Spleen (tissue), 11 donors: ENCODE measurements at regions not wholly inside any gene's neighbourhood (a gene's known extent, or its start where the extent isn't known, plus 50 kb on each side); places are given as distances from the start of the nearest gene placed in this dataset.

Source experiments
- DNase-seq: peaks from one replicate; pipeline ENCODE4 v3.0.0-alpha.2; 2020
- H3K27ac ChIP-seq, 8 donors: fragments of 200-600 bp; sonication (generic) in 7 of 8; 1 replicate in 4 of 8; 2 replicates in 4 of 8; pipeline versions ENCODE4 v1.5.0 to v1.8.0; 2016 to 2021; ENCODE audit warnings: inconsistent platforms in 4 of 8, mild to moderate bottlenecking in 4 of 8, moderate library complexity in 1 of 8
- H3K27me3 ChIP-seq, 7 donors: fragments of 200-600 bp; sonication (generic) in 6 of 7; replicated peaks in 1 of 7; 1 replicate in 4 of 7; 2 replicates in 3 of 7; pipeline versions ENCODE4 v1.5.0 to v1.8.0; 2016 to 2021; ENCODE audit warnings: inconsistent platforms in 3 of 7, mild to moderate bottlenecking in 1 of 7
- H3K36me3 ChIP-seq, 6 donors: fragments of 200-600 bp; sonication (generic) in 5 of 6; 1 replicate in 4 of 6; 2 replicates in 2 of 6; pipeline versions ENCODE4 v1.5.0 to v1.8.0; 2016 to 2021; ENCODE audit warnings: inconsistent platforms in 2 of 6
- H3K4me1 ChIP-seq, 6 donors: fragments of 200-600 bp; sonication (generic) in 5 of 6; 1 replicate in 3 of 6; 2 replicates in 3 of 6; pipeline versions ENCODE4 v1.5.0 to v1.8.0; 2016 to 2021; ENCODE audit warnings: inconsistent platforms in 3 of 6
- H3K4me3 ChIP-seq, 8 donors: fragments of 200-600 bp; sonication (generic) in 7 of 8; 1 replicate in 4 of 8; 2 replicates in 4 of 8; pipeline versions ENCODE4 v1.5.0 to v1.8.0; 2016 to 2021; ENCODE audit warnings: inconsistent platforms in 4 of 8, mild to moderate bottlenecking in 4 of 8, moderate library complexity in 2 of 8
- H3K9me3 ChIP-seq, 8 donors: fragments of 200-600 bp; sonication (generic) in 7 of 8; 1 replicate in 4 of 8; 2 replicates in 4 of 8; pipeline versions ENCODE4 v1.5.0 to v1.8.0; 2016 to 2021; ENCODE audit warnings: inconsistent platforms in 4 of 8
- POLR2A ChIP-seq, 3 donors: fragments of 450-650 bp; IDR thresholded peaks; one replicate each; pipeline ENCODE4 v1.5.1; 2017; ENCODE audit warnings: antibody characterized with exemption in 3 of 3, mild to moderate bottlenecking in 1 of 3
- POLR2AphosphoS5 ChIP-seq, 3 donors: sonication (generic); formaldehyde crosslinking; IDR thresholded peaks; one replicate each; pipeline ENCODE4 v1.5.1; 2017; ENCODE audit warnings: antibody characterized with exemption in 3 of 3
- WGBS, 5 donors: extraction: QIAGEN DNeasy Blood & Tissue Kit in 3 of 5; methylation state at CpG; one replicate each; pipeline versions ENCODE4 v1.1.5 to v1.1.7; 2013 to 2018; 5-methylcytosine and 5-hydroxymethylcytosine counted together
- intact Hi-C: fragments of 100-400 bp; cut with DNase I; formaldehyde crosslinking; loops from one replicate; pipeline ENCODE4 v1.15.0; 2023; ENCODE audit warnings: low total_unique reads
- TF ChIP-seq, protein P1 (sequence below), 11 experiments: fragments of 200-600 bp in 7 of 11; fragments of 450-650 bp in 4 of 11; sonication (generic) in 4 of 11; IDR thresholded peaks in 8 of 11; conservative IDR thresholded peaks in 3 of 11; 1 replicate in 7 of 11; 2 replicates in 4 of 11; pipeline versions ENCODE4 v1.4.0 to v1.8.0; 2016 to 2021; ENCODE audit warnings: antibody characterized with exemption in 11 of 11, inconsistent platforms in 4 of 11, mild to moderate bottlenecking in 1 of 11
- donor health status: healthy with polysubstance abuse.
- donor health status: DM: no; HTN: no; CAD: no; lungs with moderate emphysema.
- donor health status: DM: no; HTN: no; CAD: no.
- donor health status: Bipolar disorder and iron deficiency.
- donor health status: healthy.
- donor health status: DM: no; HTN: no; CAD: no.
- donor health status: DM: yes; HTN: yes; CAD: no.

- WGBS, 5 donors, result 61 to 73% (median 71%) methylated on average over 3 of the region's 3 CpGs
- no peaks in the 10 kb centered on the region for H3K4me1 ChIP-seq
- no peaks in the 10 kb centered on the region for H3K27me3 ChIP-seq
- intact Hi-C loops, result no loop called here
- H3K27ac ChIP-seq, result no peak overlapping the region
- H3K9me3 ChIP-seq, result peaks cover 0 to 10% (median 4%) of the 10 kb centered on the region in 8 donors
- DNase-seq, result no peak
- TF ChIP-seq, protein P1, sequence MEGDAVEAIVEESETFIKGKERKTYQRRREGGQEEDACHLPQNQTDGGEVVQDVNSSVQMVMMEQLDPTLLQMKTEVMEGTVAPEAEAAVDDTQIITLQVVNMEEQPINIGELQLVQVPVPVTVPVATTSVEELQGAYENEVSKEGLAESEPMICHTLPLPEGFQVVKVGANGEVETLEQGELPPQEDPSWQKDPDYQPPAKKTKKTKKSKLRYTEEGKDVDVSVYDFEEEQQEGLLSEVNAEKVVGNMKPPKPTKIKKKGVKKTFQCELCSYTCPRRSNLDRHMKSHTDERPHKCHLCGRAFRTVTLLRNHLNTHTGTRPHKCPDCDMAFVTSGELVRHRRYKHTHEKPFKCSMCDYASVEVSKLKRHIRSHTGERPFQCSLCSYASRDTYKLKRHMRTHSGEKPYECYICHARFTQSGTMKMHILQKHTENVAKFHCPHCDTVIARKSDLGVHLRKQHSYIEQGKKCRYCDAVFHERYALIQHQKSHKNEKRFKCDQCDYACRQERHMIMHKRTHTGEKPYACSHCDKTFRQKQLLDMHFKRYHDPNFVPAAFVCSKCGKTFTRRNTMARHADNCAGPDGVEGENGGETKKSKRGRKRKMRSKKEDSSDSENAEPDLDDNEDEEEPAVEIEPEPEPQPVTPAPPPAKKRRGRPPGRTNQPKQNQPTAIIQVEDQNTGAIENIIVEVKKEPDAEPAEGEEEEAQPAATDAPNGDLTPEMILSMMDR (IDR thresholded peaks at IDR 0.05 in 8 of 11, conservative IDR thresholded peaks at IDR 0.05 in 3 of 11), result no peak
- no peak for TF ChIP-seq POLR2AphosphoS5 (IDR thresholded peaks at IDR 0.05)
- TF ChIP-seq POLR2A (IDR thresholded peaks at IDR 0.05), result no peak
- no peak overlapping the region for H3K4me3 ChIP-seq
- H3K36me3 ChIP-seq, result no peaks in the 10 kb centered on the region
These were observed 166.0 kb upstream of the COL8A1 start for GRCh38 chr3:99472385-99472784.

DNA sequence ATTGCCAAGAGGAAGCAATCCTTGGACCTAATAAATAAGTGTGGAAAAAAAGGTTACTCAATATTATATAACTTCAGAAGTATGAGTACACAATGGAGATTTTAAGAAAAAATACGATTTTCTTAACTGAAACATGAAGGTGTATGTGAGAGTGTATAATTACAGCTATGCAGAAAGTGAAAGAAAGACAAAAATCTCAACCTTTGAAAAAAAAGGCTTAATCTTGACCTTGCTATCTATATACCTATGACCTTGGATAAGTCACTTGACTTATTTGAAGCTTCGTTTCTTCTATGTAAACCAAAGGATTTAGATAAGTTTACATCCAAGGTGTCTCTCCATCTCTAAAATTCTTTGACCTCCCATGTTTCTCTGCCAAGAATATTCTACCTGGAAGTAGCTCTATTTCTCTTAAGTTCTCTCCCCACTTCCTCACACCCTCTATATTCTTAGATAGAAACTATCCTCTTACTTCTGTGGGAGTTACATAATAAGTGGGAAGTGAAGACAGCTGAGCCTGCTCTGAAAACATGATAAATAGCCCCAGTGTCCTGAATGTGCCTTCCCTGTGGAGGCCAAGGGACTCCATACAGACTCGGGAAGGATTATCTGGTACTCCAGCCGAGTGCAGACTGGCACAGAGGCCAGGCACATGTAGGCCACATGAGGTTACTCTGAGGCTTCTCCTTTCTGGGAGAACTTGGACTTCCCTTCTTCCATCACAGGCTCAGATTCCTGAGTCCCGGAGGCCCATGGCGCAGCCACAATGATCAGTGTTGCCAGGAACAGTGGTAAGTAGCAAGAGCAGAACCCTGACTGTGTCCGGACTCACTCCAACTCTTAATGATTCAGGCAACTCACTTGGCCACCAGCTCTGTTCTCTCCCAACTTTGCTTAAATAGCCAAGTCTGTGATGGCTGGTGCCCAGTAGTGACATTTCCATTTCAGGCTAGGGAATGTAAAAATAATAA lies 166.8 kb upstream of the COL8A1 start:
- no peak overlapping the region for H3K4me3 ChIP-seq
- DNase-seq, result no peak
- peaks cover 0 to 3% (median 0%) of the 10 kb centered on the region in 8 donors for H3K9me3 ChIP-seq
- H3K27ac ChIP-seq, result no peak overlapping the region
- H3K4me1 ChIP-seq, result no peaks in the 10 kb centered on the region
- H3K27me3 ChIP-seq, result no peaks in the 10 kb centered on the region
- WGBS, 5 donors, result 71 to 93% (median 81%) methylated on average over 7 of the region's 7 CpGs
- TF ChIP-seq, protein P1 (IDR thresholded peaks at IDR 0.05 in 8 of 11, conservative IDR thresholded peaks at IDR 0.05 in 3 of 11), result no peak
- intact Hi-C loops, result no loop called here
- H3K36me3 ChIP-seq, result no peaks in the 10 kb centered on the region

DNA sequence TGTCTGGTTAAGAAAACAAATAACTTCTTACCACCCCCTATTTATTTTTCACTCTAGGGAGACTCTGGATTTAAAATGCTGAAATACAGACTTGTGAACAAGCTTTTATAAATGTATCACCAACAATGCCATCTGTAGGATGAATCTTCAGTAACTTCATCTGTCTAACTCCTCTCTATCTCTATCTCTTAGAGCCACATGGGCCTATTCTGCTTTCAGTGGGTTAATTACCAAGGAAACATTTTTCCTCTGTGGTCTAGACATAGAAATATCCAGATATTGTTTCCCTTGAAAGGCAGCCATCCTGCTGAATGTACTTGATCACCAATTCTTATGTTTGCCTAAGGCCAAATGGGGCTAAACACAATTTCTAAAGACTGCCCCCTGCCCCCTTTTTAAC lies 167.6 kb upstream of the COL8A1 start:
- H3K4me1 ChIP-seq, result no peaks in the 10 kb centered on the region
- DNase-seq, result no peak
- TF ChIP-seq POLR2A (IDR thresholded peaks at IDR 0.05), result no peak
- TF ChIP-seq POLR2AphosphoS5 (IDR thresholded peaks at IDR 0.05), result no peak
- TF ChIP-seq, protein P1 (IDR thresholded peaks at IDR 0.05 in 8 of 11, conservative IDR thresholded peaks at IDR 0.05 in 3 of 11), result no peak
- no peak overlapping the region for H3K27ac ChIP-seq
- no peaks in the 10 kb centered on the region for H3K9me3 ChIP-seq
- intact Hi-C loops, result no loop called here
- H3K27me3 ChIP-seq, result no peaks in the 10 kb centered on the region
- H3K4me3 ChIP-seq, result no peak overlapping the region
- H3K36me3 ChIP-seq, result no peaks in the 10 kb centered on the region

DNA sequence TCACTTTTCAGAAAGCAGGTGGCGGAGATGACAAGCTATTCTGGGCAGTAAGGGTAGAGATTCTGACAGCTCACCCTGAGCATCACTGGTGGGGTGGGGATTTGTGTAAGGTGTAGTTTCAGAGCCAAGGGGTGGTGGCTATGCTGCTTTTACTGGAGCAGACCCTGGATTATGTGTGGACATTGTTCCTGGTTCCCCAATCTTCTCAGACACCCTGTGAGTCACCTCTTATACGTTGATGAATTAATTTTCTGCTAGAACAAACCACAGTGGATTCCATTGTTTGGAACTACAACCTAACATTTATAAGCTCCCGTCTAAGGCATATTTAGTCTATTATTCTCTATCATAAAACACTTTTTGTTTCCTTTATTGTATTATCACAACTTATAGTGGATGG lies 169.5 kb upstream of the COL8A1 start:
- no peak overlapping the region for H3K27ac ChIP-seq
- no peaks in the 10 kb centered on the region for H3K9me3 ChIP-seq
- TF ChIP-seq, protein P1 (IDR thresholded peaks at IDR 0.05 in 8 of 11, conservative IDR thresholded peaks at IDR 0.05 in 3 of 11), result no peak
- TF ChIP-seq POLR2A (IDR thresholded peaks at IDR 0.05) (no peak), POLR2AphosphoS5 (IDR thresholded peaks at IDR 0.05) (no peak)
- no peak overlapping the region for H3K4me3 ChIP-seq
- no peaks in the 10 kb centered on the region for H3K4me1 ChIP-seq
- DNase-seq, result no peak
- 69 to 85% (median 74%) methylated on average over 3 of the region's 3 CpGs for WGBS, 5 donors
- intact Hi-C loops, result no loop called here
- no peaks in the 10 kb centered on the region for H3K27me3 ChIP-seq
- H3K36me3 ChIP-seq, result no peaks in the 10 kb centered on the region
